Astrocyte (in vitro differentiated cells and primary cell): ENCODE measurements at regions not wholly inside any gene's neighbourhood (a gene's known extent, or its start where the extent isn't known, plus 50 kb on each side); places are given as distances from the start of the nearest gene placed in this dataset.

ENCODE experiments used
- DNase-seq: peaks from one replicate; pipeline ENCODE4 v3.0.0-alpha.2; 2010; ENCODE audit warnings: low read depth
- FAIRE-seq: peaks from 2 replicates; lab custom pipeline; 2011; peaks lifted over from hg19 to GRCh38; lab: Jason Lieb, UNC
- H2AFZ ChIP-seq: 2 replicates; pipeline ENCODE4 v1.6.0; 2012; ENCODE audit warnings: low read depth, low read length, inconsistent platforms
- H3K27ac ChIP-seq: 2 replicates; pipeline ENCODE4 v1.5.1; 2011; ENCODE audit warnings: low read depth, low read length, inconsistent platforms
- H3K27me3 ChIP-seq: 2 replicates; pipeline ENCODE4 v1.6.0; 2011; ENCODE audit warnings: low read length, inconsistent platforms; ENCODE audit not compliant: insufficient read depth
- H3K36me3 ChIP-seq: 2 replicates; pipeline ENCODE4 v1.5.1; 2011; ENCODE audit warnings: low read length, inconsistent platforms; ENCODE audit not compliant: insufficient read depth
- H3K4me1 ChIP-seq: 2 replicates; pipeline ENCODE4 v1.5.1; 2011; ENCODE audit warnings: low read length, inconsistent platforms; ENCODE audit not compliant: insufficient read depth
- H3K4me2 ChIP-seq: 2 replicates; pipeline ENCODE4 v1.6.0; 2012; ENCODE audit warnings: low read length, inconsistent platforms
- H3K4me3 ChIP-seq: 2 replicates; pipeline ENCODE4 v1.5.1; 2011; ENCODE audit warnings: low read depth, mild to moderate bottlenecking, low read length, inconsistent platforms; ENCODE audit not compliant: insufficient read depth
- H3K79me2 ChIP-seq: 2 replicates; pipeline ENCODE4 v1.6.0; 2012; ENCODE audit warnings: mild to moderate bottlenecking, low read length, inconsistent platforms; ENCODE audit not compliant: insufficient read depth
- H3K9ac ChIP-seq: 2 replicates; pipeline ENCODE4 v1.6.0; 2012; ENCODE audit warnings: mild to moderate bottlenecking, low read length, inconsistent platforms
- H3K9me3 ChIP-seq: 2 replicates; pipeline ENCODE4 v1.5.1; 2012; ENCODE audit warnings: low read depth, mild to moderate bottlenecking, low read length, inconsistent platforms; ENCODE audit not compliant: insufficient read depth
- H4K20me1 ChIP-seq: 2 replicates; pipeline ENCODE4 v1.6.0; 2012; ENCODE audit warnings: low read length, inconsistent platforms; ENCODE audit not compliant: insufficient read depth
- H3K27ac Mint-ChIP-seq: one replicate; pipeline ENCODE4 v1.8.0; 2021; ENCODE audit warnings: mild to moderate bottlenecking, mixed read lengths; ENCODE audit not compliant: unreplicated experiment
- H3K27me3 Mint-ChIP-seq: one replicate; pipeline ENCODE4 v1.8.0; 2021; ENCODE audit warnings: low read depth, mixed read lengths; ENCODE audit not compliant: unreplicated experiment
- H3K36me3 Mint-ChIP-seq: one replicate; pipeline ENCODE4 v1.8.0; 2021; ENCODE audit warnings: low read depth, mixed read lengths; ENCODE audit not compliant: unreplicated experiment
- H3K4me1 Mint-ChIP-seq: one replicate; pipeline ENCODE4 v1.8.0; 2021; ENCODE audit warnings: low read depth, mixed read lengths; ENCODE audit not compliant: unreplicated experiment
- H3K4me3 Mint-ChIP-seq: one replicate; pipeline ENCODE4 v1.8.0; 2021; ENCODE audit warnings: mild to moderate bottlenecking, moderate library complexity, mixed read lengths; ENCODE audit not compliant: unreplicated experiment
- H3K9me3 Mint-ChIP-seq: one replicate; pipeline ENCODE4 v1.8.0; 2021; ENCODE audit warnings: mild to moderate bottlenecking, mixed read lengths; ENCODE audit not compliant: unreplicated experiment
- CTCF ChIP-seq: IDR thresholded peaks from 2 replicates; pipeline ENCODE4 v1.5.1; 2011; ENCODE audit warnings: low read depth, mild to moderate bottlenecking, inconsistent platforms, low read length, moderate library complexity; ENCODE audit not compliant: insufficient read depth
- EZH2 ChIP-seq: IDR thresholded peaks from 2 replicates; pipeline ENCODE4 v1.6.1; 2012; ENCODE audit warnings: mild to moderate bottlenecking, low read length, inconsistent platforms; ENCODE audit not compliant: insufficient read depth

DNA sequence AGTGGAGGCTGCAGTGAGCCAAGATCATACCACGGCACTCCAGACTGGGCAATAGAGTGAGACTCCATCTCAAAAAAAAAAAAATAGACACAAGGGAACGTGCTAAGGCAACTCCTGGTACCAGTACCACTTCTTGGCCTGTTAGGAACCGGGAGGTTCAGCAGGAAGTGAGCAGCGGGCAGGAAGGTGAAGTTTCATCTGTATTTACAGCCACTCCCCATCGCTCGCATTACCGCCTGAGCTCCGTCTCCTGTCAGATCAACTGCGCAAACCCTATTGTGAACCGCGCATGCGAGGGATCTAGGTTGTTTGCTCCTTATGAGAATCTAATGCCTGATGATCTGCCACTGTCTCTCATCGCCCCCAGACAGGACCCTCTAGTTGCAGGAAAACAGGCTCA is 69.9 kb upstream of the FOXK1 start:
- no peaks in the 10 kb centered on the region for H3K27me3 ChIP-seq
- H3K36me3 Mint-ChIP-seq, result no peaks in the 10 kb centered on the region
- TF ChIP-seq CTCF, result no peak
- no peak for TF ChIP-seq EZH2
- DNase-seq, result no peak
- no peak overlapping the region for H3K27ac Mint-ChIP-seq
- H3K4me3 ChIP-seq, result no peak overlapping the region
- no peak overlapping the region for H3K4me3 Mint-ChIP-seq
- no peaks in the 10 kb centered on the region for H4K20me1 ChIP-seq
- H2AFZ ChIP-seq, result no peak overlapping the region
- no peaks in the 10 kb centered on the region for H3K79me2 ChIP-seq
- H3K4me1 ChIP-seq, result peaks cover 14% of the 10 kb centered on the region
- no peak for FAIRE-seq
- H3K4me2 ChIP-seq, result no peak overlapping the region
- H3K27me3 Mint-ChIP-seq, result peaks cover 3% of the 10 kb centered on the region
- no peak overlapping the region for H3K9ac ChIP-seq
- peaks cover 13% of the 10 kb centered on the region for H3K4me1 Mint-ChIP-seq
- no peaks in the 10 kb centered on the region for H3K9me3 Mint-ChIP-seq
- no peak overlapping the region for H3K27ac ChIP-seq
- no peaks in the 10 kb centered on the region for H3K36me3 ChIP-seq
- no peaks in the 10 kb centered on the region for H3K9me3 ChIP-seq

DNA sequence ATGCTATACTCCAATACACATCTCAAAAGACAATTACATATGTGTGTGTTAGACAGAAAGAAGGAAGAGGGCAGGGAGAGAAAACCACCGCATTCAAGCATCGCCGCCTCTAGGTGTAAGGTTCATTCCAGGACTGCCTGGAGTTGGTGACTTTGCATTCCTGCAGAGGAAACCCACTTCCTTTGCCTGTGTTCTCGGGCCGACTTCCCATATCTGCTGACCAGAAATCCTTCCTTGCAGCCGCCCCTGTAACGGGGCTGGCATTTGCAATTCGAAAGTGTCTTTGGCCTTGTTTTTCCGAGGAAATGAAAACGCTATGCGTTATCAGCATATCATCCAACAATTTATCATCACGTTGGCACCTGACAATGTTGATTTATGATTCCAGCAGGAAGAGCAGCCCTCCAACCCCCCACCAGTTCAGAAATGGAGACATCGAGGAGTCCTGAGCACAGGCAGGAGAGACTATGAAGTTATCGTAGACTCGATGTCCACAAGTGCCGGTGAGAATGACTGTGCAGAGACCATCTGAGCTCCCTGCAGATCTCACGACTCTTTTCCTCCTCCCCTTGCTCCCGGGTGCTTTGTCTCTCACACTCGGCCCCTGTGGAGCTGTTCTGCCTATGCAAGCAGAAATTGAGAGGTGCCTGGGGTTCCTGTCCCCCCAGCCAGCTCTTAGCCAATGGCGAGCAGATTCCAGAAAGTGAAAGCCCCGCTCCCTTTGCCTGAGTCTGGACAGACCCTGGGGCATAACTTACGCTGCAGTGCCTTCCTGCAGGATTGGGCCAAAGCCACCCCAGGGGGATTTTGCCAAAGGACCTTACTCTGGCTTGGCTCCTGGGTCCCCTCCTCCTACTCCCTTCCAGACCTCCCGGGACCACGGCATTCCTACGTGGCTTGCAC is 68.9 kb upstream of the FOXK1 start:
- peak overlapping the region; percentile 81 for H3K27ac Mint-ChIP-seq

More for the DNA sequence above, 68.9 kb upstream of the FOXK1 start:
- Histone ChIP-seq H3K9me3 (no peaks in the 10 kb centered on the region), H3K27me3 (no peaks in the 10 kb centered on the region), H3K79me2 (no peaks in the 10 kb centered on the region), H2AFZ (peak overlapping the region; percentile 72), H4K20me1 (no peaks in the 10 kb centered on the region), H3K9ac (peak overlapping the region; percentile 61), H3K4me1 (peaks cover 14% of the 10 kb centered on the region), H3K4me3 (peak overlapping the region; percentile 41), H3K27ac (no peak overlapping the region), H3K4me2 (peak overlapping the region; percentile 85), H3K36me3 (no peaks in the 10 kb centered on the region)
- peaks cover 13% of the 10 kb centered on the region for H3K4me1 Mint-ChIP-seq
- no peak for FAIRE-seq
- H3K9me3 Mint-ChIP-seq, result no peaks in the 10 kb centered on the region
- H3K4me3 Mint-ChIP-seq, result no peak overlapping the region
- no peak for TF ChIP-seq EZH2
- TF ChIP-seq CTCF, result no peak
- H3K36me3 Mint-ChIP-seq, result no peaks in the 10 kb centered on the region
- DNase-seq, result peak; percentile 75
- no peaks in the 10 kb centered on the region for H3K27me3 Mint-ChIP-seq
